ENCODE measurements at regions not wholly inside any gene's neighbourhood (a gene's known extent, or its start where the extent isn't known, plus 50 kb on each side); places are given as distances from the start of the nearest gene placed in this dataset.
"Not testable (repeated sequence)": the region's sequence is repeated elsewhere in the genome, so short reads cannot be mapped to it uniquely, and the experiment has no call there.

DNA sequence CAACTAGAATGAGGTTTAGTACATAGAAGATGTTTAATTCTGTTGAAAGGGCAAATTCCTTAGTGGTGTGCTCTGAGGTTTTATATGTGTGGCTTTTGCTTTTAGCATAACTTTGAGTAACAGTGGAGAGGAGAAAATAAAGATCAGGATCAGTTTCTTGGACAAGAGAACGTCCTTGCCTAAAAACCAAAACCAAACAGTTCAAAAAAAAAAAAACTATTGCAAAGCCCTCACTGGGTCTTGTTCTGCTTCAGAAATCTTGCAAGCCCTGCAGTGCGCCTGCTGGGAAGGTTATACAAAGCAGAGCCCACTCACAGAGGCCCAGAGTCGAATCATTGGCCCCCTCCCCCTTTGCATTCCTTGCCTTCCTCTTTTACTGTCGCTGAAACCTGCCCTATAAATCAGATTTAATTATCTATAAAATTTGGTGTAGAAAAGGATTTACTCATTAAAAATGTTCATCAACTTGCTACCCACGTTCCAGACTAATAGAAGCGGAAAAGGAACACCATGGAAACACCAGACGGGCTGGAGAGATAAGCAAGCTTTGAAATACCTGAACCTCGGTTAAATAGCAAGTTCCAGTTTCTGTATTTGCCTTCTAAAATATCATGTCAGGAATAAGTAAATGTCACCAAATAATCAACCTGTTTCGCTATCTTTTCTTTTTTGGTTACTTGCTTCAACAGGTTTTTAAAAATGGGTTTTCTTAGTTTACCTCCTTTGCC lies 201.6 kb upstream of the PTBP2 start:
- Mint-ChIP-seq H3K4me1 (ENCODE audit: low read depth) (no peaks in the 10 kb centered on the region), H3K36me3 (ENCODE audit: low read depth) (no peaks in the 10 kb centered on the region), H3K9me3 (no peaks in the 10 kb centered on the region), H3K27ac (no peak overlapping the region), H3K4me3 (no peak overlapping the region), H3K27me3 (ENCODE audit: low read depth) (peaks cover 5% of the 10 kb centered on the region)
- DNase-seq, result no peak
- CTCF ChIA-PET, result no interaction called here
- intact Hi-C loops (cut with micrococcal nuclease), result no loop called here

DNA sequence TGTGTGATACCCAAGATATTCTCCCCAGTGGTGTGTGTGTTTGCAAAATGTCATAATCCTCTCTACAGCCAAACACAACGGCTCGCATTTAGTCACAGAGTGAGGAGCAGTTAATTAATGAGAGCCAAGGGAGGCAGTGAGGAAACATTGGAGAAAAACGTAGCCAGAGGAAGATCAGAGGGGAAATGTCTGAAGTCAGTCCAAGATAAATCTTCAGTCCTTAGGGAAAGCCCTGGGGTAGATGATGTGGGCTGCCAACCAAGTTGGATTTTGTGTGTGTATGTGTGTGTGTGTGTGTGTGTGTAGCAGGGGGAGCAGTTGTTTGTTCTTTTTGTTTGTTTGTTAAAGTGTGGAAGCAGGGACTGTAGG lies 201.0 kb upstream of the PTBP2 start:
- Mint-ChIP-seq H3K36me3 (ENCODE audit: low read depth) (no peaks in the 10 kb centered on the region), H3K4me3 (no peak overlapping the region), H3K27me3 (ENCODE audit: low read depth) (peaks cover 5% of the 10 kb centered on the region), H3K27ac (no peak overlapping the region), H3K9me3 (no peaks in the 10 kb centered on the region), H3K4me1 (ENCODE audit: low read depth) (no peaks in the 10 kb centered on the region)
- intact Hi-C loops (cut with micrococcal nuclease), result no loop called here
- CTCF ChIA-PET, result no interaction called here
- no peak for DNase-seq

DNA sequence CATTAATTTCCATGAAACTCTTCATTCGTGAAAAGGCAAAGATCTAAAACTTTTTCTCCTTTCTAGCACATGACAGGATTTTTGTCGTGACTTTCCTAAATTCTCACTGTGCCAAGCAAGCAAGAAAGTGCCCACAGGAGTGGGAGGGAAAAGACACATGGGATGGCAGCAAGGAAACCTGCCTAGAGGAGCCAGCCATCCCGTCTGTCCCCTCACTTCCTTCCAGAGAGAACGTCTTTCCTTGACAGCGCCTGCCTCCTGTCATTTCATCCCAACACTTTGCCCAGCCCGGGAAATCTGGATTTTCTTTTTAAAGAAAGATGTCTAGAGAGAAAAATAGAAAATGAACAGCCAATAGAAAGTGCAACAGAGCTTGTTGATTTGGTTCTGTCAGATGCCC lies 200.6 kb upstream of the PTBP2 start:
- no peak overlapping the region for H3K4me3 Mint-ChIP-seq
- peaks cover 5% of the 10 kb centered on the region for H3K27me3 Mint-ChIP-seq (ENCODE audit: low read depth)
- no peak for DNase-seq
- H3K27ac Mint-ChIP-seq, result no peak overlapping the region
- intact Hi-C loops (cut with micrococcal nuclease), result no loop called here
- no peaks in the 10 kb centered on the region for H3K36me3 Mint-ChIP-seq (ENCODE audit: low read depth)
- H3K4me1 Mint-ChIP-seq (ENCODE audit: low read depth), result no peaks in the 10 kb centered on the region
- H3K9me3 Mint-ChIP-seq, result no peaks in the 10 kb centered on the region
- CTCF ChIA-PET, result no interaction called here

DNA sequence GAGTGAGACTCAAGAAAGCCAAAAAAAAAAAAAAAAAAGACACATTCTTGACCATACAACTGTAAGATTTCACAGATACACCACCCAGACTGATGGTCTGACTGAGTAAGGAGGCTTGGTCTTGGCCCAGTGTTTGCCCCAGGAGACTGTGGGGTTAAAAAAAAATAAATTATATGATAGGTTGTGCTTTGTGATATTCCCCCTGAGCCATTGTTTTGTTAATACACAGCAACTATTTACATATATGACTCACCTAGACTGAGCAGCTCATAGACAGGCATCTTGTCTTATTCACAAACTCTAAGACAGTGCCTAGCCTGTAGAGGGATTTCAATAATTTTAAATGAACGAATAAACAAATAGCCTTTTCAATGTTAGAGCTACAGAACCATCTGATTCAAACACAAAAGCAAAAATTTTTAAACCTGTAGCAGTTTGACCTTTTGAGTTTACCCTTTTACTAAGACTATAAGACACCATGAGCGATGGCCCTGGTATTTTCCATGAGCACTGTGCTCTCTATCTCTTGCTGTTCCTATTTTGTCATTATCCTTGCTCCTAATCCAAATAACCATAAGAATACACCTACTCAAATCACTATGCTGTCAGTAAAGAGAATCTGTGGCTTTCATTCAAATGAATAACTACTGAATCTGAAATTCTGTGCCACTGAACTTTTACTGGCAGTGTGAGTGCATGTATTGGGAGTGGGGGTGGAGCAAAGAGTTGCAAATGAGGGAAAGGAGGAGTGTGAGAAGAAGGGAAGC lies 199.4 kb upstream of the PTBP2 start:
- Mint-ChIP-seq H3K36me3 (ENCODE audit: low read depth) (no peaks in the 10 kb centered on the region), H3K9me3 (no peaks in the 10 kb centered on the region), H3K27ac (no peak overlapping the region), H3K4me3 (no peak overlapping the region), H3K4me1 (ENCODE audit: low read depth) (no peaks in the 10 kb centered on the region), H3K27me3 (ENCODE audit: low read depth) (peaks cover 5% of the 10 kb centered on the region)
- intact Hi-C loops (cut with micrococcal nuclease), result no loop called here
- DNase-seq, result no peak
- CTCF ChIA-PET, result no interaction called here

DNA sequence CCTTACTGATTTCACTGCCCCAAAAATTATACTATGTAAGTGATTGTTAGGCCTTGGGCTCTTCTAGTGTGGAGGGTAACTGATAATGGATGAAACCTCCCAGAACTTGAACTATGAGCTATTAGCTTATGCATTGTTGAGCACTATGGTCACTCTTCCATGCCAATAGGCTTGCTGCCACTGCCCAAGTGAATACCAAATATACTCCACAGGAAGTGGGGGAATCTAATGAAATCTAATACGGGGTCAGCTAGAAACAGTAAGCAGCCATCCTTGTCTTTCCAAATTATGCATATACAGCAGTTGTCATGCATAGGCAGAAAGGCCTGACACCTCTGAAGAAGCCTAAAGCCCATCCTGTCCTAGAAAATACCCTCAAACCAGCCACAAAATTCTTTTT lies 198.7 kb upstream of the PTBP2 start:
- intact Hi-C loops (cut with micrococcal nuclease), result no loop called here
- DNase-seq, result no peak
- Mint-ChIP-seq H3K36me3 (ENCODE audit: low read depth) (no peaks in the 10 kb centered on the region), H3K4me1 (ENCODE audit: low read depth) (no peaks in the 10 kb centered on the region), H3K4me3 (no peak overlapping the region), H3K27me3 (ENCODE audit: low read depth) (peaks cover 5% of the 10 kb centered on the region), H3K9me3 (peaks cover 3% of the 10 kb centered on the region), H3K27ac (no peak overlapping the region)
- CTCF ChIA-PET, result no interaction called here

DNA sequence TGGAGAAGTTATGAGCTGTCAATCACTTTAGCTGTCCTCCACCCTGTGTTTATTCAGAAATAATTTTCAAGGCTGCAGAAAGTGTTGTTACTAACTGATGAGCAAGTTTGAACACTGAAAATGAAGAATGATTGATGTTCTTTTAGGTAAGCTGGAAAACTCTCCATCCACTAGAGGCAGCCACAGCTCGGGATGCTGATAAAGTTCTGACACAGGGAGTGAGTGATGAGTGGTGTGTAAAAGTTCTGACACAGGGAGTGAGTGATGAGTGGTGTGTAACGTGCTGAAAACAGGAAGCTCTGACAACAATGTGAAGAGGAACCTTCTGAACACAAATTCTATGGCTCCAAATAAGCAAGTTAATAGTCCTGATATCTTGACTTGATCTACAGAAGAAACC lies 197.5 kb upstream of the PTBP2 start:
- Mint-ChIP-seq H3K27me3 (ENCODE audit: low read depth) (peaks cover 5% of the 10 kb centered on the region), H3K27ac (no peak overlapping the region), H3K9me3 (peaks cover 14% of the 10 kb centered on the region), H3K36me3 (ENCODE audit: low read depth) (no peaks in the 10 kb centered on the region), H3K4me1 (ENCODE audit: low read depth) (no peaks in the 10 kb centered on the region), H3K4me3 (no peak overlapping the region)
- intact Hi-C loops (cut with micrococcal nuclease), result no loop called here
- no peak for DNase-seq
- CTCF ChIA-PET, result interaction anchor here (0.5 kb wide), 1 partner anchor 251 kb away, joined by 3 read pairs; no protein-coding TSS in a partner anchor

DNA sequence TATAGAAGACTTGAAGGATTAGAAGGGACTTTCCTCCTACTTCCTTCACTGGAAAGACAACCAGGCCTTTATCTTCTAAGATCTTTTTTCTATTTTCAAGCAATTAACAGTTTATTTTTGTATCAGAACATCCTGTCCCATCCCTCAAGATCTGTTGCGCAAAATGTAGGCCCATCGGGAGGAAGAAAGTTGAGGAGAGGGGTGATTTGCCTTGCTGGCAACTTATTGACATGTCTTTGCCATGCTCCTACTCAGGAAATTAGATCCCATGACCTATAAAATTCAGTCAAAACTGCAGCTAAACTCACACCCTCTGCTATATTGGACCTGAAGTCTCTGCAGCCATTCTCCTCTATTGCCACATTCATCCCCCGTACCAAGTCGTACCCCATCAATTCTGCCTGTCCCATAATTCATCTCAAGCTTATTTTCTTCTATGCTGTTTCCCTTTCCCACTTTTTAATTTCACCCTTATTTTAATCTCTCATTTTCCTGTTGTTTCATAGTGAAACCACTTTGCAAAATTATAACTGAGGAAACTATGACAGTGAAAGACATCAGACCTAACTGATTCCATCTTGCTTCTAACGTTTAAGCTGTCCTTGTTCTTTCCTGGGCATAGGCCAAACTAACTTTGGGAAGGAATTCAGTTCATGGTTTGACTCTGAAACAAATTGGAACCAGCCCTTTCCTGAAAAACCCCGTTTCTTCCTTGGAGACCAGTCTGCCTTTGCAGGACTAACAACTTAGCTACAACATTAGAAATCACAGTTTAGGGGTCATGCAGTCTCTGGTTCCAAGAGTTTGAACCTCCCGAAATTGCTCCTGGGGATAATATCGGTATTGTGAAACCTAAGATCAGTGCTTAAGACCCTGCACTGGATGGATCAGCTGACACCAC lies 195.7 kb upstream of the PTBP2 start:
- Mint-ChIP-seq H3K9me3 (peaks cover 19% of the 10 kb centered on the region), H3K27me3 (ENCODE audit: low read depth) (no peaks in the 10 kb centered on the region), H3K4me1 (ENCODE audit: low read depth) (no peaks in the 10 kb centered on the region), H3K27ac (no peak overlapping the region), H3K4me3 (no peak overlapping the region), H3K36me3 (ENCODE audit: low read depth) (no peaks in the 10 kb centered on the region)
- CTCF ChIA-PET, result no interaction called here
- intact Hi-C loops (cut with micrococcal nuclease), result no loop called here
- no peak for DNase-seq

DNA sequence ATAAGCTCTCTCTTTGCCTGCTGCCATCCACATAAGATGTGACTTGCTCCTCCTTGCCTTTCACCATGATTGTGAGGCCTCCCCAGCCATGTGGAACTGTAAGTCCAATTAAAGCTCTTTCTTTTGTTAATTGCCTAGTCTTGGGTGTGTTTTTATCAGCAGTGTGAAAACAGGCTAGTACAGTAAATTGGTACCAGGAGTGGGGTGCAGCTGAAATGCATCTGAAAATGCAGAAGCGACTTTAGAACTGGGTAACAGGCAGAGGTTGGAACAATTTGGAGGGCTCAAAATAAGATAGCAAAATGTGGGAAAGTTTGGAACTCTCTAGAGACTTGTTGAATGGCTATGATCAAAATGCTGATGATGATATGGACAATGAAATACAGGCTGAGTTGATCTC lies 192.9 kb upstream of the PTBP2 start:
- H3K4me1 Mint-ChIP-seq (ENCODE audit: low read depth); H3K27ac Mint-ChIP-seq; H3K36me3 Mint-ChIP-seq (ENCODE audit: low read depth); intact Hi-C loops (cut with micrococcal nuclease); DNase-seq; H3K4me3 Mint-ChIP-seq; H3K27me3 Mint-ChIP-seq (ENCODE audit: low read depth): not testable (repeated sequence)
- CTCF ChIA-PET, result interaction anchor here (0.7 kb wide), 1 partner anchor 413 kb away, joined by 3 read pairs; no protein-coding TSS in a partner anchor
- H3K9me3 Mint-ChIP-seq, result peaks cover 21% of the 10 kb centered on the region

DNA sequence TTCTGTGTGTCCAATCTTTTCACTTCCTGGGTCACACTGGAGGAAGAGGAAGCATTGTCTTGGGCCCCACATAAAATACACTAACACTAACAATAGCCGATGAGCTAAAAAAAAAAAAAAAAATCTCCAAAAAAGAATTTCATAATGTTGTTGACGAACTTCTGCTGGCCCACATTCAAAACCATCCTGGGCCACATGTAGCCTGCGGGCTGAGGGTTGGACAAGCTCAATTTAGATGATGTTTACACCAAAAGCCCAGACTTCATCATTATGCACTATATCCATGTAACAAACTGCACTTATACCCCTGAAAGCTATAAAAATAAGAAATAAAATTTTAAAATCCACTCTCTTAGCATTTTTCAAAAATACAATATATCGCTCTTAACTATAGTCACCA lies 187.8 kb upstream of the PTBP2 start:
- H3K27ac Mint-ChIP-seq, result no peak overlapping the region
- CTCF ChIA-PET, result interaction anchor here (0.5 kb wide), 1 partner anchor 51 kb away, joined by 5 read pairs; no protein-coding TSS in a partner anchor
- H3K27me3 Mint-ChIP-seq (ENCODE audit: low read depth), result peaks cover 2% of the 10 kb centered on the region
- no peaks in the 10 kb centered on the region for H3K4me1 Mint-ChIP-seq (ENCODE audit: low read depth)
- H3K36me3 Mint-ChIP-seq (ENCODE audit: low read depth), result no peaks in the 10 kb centered on the region
- H3K4me3 Mint-ChIP-seq, result no peak overlapping the region
- no peak for DNase-seq
- peaks cover 10% of the 10 kb centered on the region for H3K9me3 Mint-ChIP-seq
- intact Hi-C loops (cut with micrococcal nuclease), result loop anchor here (10.0 kb wide), 1 partner anchor 311 kb away; no protein-coding TSS in a partner anchor

DNA sequence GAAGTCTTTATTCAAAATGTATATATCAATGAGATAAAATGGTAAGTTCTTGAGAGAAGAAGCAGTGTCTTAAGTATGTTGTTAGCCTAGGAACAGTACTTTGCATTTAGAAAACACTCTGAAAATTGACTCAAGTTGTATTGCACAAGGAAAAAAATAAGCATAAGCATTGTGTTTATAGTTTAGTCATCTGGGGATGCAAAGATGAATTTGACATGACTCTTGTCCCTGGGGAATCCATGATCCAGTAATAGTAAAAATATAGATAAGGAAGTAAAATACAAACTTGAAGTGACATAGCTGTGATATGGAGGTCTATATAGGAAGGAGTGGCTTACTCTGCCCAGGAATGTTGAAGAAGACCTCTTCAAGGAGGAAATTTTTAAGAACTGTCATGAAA lies 185.0 kb upstream of the PTBP2 start:
- Mint-ChIP-seq H3K4me1 (ENCODE audit: low read depth) (no peaks in the 10 kb centered on the region), H3K4me3 (no peak overlapping the region), H3K27me3 (ENCODE audit: low read depth) (peaks cover 2% of the 10 kb centered on the region), H3K9me3 (no peaks in the 10 kb centered on the region), H3K27ac (no peak overlapping the region), H3K36me3 (ENCODE audit: low read depth) (no peaks in the 10 kb centered on the region)
- no peak for DNase-seq
- intact Hi-C loops (cut with micrococcal nuclease), result loop anchor here (10.0 kb wide), 1 partner anchor 308 kb away; no protein-coding TSS in a partner anchor
- CTCF ChIA-PET, result no interaction called here

DNA sequence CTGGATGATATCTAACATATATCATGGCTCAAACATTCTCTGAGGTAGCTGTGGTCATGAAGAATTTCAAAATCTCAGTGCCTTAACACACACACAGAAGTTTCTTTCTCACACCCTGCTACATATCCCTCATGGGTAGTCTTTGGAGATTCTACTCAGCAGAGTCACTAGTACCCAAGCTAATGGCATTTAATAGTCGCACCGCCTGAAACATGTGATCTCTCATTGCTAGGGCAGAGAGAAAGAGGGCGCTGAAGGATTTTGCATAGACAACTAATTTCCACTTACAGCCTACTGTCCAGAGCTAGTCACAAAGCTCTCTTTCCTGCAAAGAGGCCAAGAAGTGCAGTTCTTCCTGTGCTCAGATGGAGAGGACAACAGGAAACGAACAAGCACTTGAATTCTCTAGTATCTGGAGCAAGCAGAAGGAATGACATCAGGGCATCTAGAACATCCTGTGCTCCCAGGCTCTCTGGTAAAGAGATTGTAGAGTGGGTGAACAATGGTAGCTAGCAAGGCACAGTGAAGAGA lies 183.4 kb upstream of the PTBP2 start:
- CTCF ChIA-PET, result interaction anchor here (0.8 kb wide), 1 partner anchor 70 kb away, joined by 3 read pairs; no protein-coding TSS in a partner anchor
- DNase-seq, result no peak
- intact Hi-C loops (cut with micrococcal nuclease), result loop anchor here (10.0 kb wide), 1 partner anchor 307 kb away; no protein-coding TSS in a partner anchor
- no peaks in the 10 kb centered on the region for H3K9me3 Mint-ChIP-seq
- H3K4me3 Mint-ChIP-seq, result no peak overlapping the region
- peaks cover 2% of the 10 kb centered on the region for H3K27me3 Mint-ChIP-seq (ENCODE audit: low read depth)
- H3K4me1 Mint-ChIP-seq (ENCODE audit: low read depth), result no peaks in the 10 kb centered on the region
- no peak overlapping the region for H3K27ac Mint-ChIP-seq
- H3K36me3 Mint-ChIP-seq (ENCODE audit: low read depth), result no peaks in the 10 kb centered on the region

DNA sequence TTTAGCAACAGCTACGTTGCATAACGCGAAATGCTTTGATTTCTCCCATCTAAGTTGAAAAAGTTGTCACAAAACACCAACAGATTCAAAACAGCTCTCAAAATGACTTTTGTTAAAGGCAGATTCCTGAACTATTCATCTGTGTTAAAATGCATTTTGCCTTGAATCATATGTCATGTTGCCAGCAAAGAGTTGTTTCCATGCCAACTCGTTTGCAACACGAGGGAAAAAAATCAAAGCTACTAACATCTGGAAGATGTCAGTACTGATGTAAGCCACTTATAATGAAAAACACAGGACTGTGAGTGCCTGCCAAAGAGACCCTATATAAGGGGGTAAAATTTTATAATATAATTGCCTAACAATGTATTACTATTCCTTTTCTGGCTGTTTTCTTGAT lies 182.7 kb upstream of the PTBP2 start:
- Mint-ChIP-seq H3K27me3 (ENCODE audit: low read depth) (peaks cover 2% of the 10 kb centered on the region), H3K4me3 (no peak overlapping the region), H3K9me3 (no peaks in the 10 kb centered on the region), H3K4me1 (ENCODE audit: low read depth) (no peaks in the 10 kb centered on the region), H3K36me3 (ENCODE audit: low read depth) (no peaks in the 10 kb centered on the region), H3K27ac (no peak overlapping the region)
- intact Hi-C loops (cut with micrococcal nuclease), result loop anchor here (10.0 kb wide), 1 partner anchor 306 kb away; no protein-coding TSS in a partner anchor
- CTCF ChIA-PET, result interaction anchor here (0.8 kb wide), 1 partner anchor 71 kb away, joined by 3 read pairs; no protein-coding TSS in a partner anchor
- DNase-seq, result no peak
